GM12878 (cell line): ENCODE measurements at regions not wholly inside any gene's neighbourhood (a gene's known extent, or its start where the extent isn't known, plus 50 kb on each side); places are given as distances from the start of the nearest gene placed in this dataset.

ENCODE experiments used
- ATAC-seq: fragments of 200-7000 bp; cut with Tn5 transposase; 3 replicates; pipeline ENCODE4 v1.9.1; 2020; ENCODE audit warnings: mild to moderate bottlenecking, moderate library complexity
- BruUV-seq: library from RNA; stranded (reverse); fragments of 400-500 nt; replicated peaks from 2 replicates; lab custom pipeline; 2021; lab: Mats Ljungman, UMichigan
- CTCF ChIA-PET: fragments of 300-600 bp; sonication (Branson Sonifier 250); formaldehyde crosslinking; extraction: SDS; loops from one replicate; lab custom pipeline; 2021; ENCODE audit warnings: inconsistent platforms; lab: Yijun Ruan, JAX
- POLR2A ChIA-PET: fragments of 350-600 bp; formaldehyde crosslinking; extraction: SDS; loops from one replicate; lab custom pipeline; 2021; ENCODE audit warnings: inconsistent platforms; lab: Charles Lee
- RAD21 ChIA-PET: fragments of 300-600 bp; sonication (Branson Sonifier 250); formaldehyde crosslinking; loops from one replicate; lab custom pipeline; 2023; ENCODE audit warnings: antibody characterized with exemption; ENCODE audit not compliant: unreplicated experiment; lab: Charles Lee
- SMC1A ChIA-PET: fragments of 300-600 bp; sonication (Branson Sonifier 250); formaldehyde crosslinking; loops from one replicate; lab custom pipeline; 2023; ENCODE audit not compliant: unreplicated experiment, uncharacterized antibody; lab: Charles Lee
- DNase-seq: peaks from one replicate; pipeline ENCODE4 v3.0.0-alpha.2; 2011; ENCODE audit warnings: low read depth, low spot score
- FAIRE-seq: peaks from 3 replicates; lab custom pipeline; 2011; peaks lifted over from hg19 to GRCh38; lab: Jason Lieb, UNC
- H2AFZ ChIP-seq: 2 replicates; pipeline ENCODE4 v1.6.0; 2011; ENCODE audit warnings: low read depth, low read length, control low read depth; ENCODE audit not compliant: control insufficient read depth
- H3K27ac ChIP-seq: 2 replicates; pipeline ENCODE4 v1.5.1; 2011; ENCODE audit warnings: control low read depth; ENCODE audit not compliant: control insufficient read depth, insufficient read depth
- H3K27me3 ChIP-seq, 2 experiments: replicated peaks in 1 of 2; 2 replicates each; pipeline versions ENCODE4 v1.6.0 to v1.6.1; 2011; ENCODE audit warnings: low read length in 1 of 2; ENCODE audit not compliant: control insufficient read depth in 2 of 2, insufficient read depth in 2 of 2
- H3K36me3 ChIP-seq, 2 experiments: 2 replicates each; pipeline ENCODE4 v1.5.1; 2011; ENCODE audit warnings: low read length in 1 of 2; ENCODE audit not compliant: control insufficient read depth in 2 of 2, insufficient read depth in 2 of 2
- H3K4me1 ChIP-seq: 2 replicates; pipeline ENCODE4 v1.6.1; 2011; ENCODE audit warnings: mild to moderate bottlenecking, low read length, moderate library complexity, mixed read lengths; ENCODE audit not compliant: control insufficient read depth, insufficient read depth
- H3K4me2 ChIP-seq: 2 replicates; pipeline ENCODE4 v1.6.0; 2011; ENCODE audit warnings: control low read depth; ENCODE audit not compliant: control insufficient read depth, insufficient read depth
- H3K4me3 ChIP-seq: fragments of 200-600 bp; sonication (generic); 2 replicates; pipeline ENCODE4 v1.5.1; 2016
- H3K79me2 ChIP-seq: 2 replicates; pipeline ENCODE4 v1.6.0; 2011; ENCODE audit warnings: low read length; ENCODE audit not compliant: control insufficient read depth, insufficient read depth
- H3K9ac ChIP-seq: 2 replicates; pipeline ENCODE4 v1.8.0; 2011; ENCODE audit warnings: low read length, control low read depth, mixed read lengths; ENCODE audit not compliant: control insufficient read depth, insufficient read depth
- H3K9me3 ChIP-seq: replicated peaks from 3 replicates; pipeline ENCODE4 v1.5.1; 2011; ENCODE audit warnings: mild to moderate bottlenecking, low read length; ENCODE audit not compliant: control insufficient read depth, insufficient read depth
- H4K20me1 ChIP-seq: 2 replicates; pipeline ENCODE4 v1.6.0; 2011; ENCODE audit not compliant: control insufficient read depth, insufficient read depth
- BHLHE40 ChIP-seq, 2 experiments: fragments of 450-650 bp in 1 of 2; IDR thresholded peaks; 2 replicates each; pipeline ENCODE4 v1.6.1; 2011 to 2017; ENCODE audit warnings: low read depth in 2 of 2, borderline replicate concordance in 1 of 2, improper control_type of control experiment in 1 of 2, low read length in 1 of 2, mild to moderate bottlenecking in 1 of 2
- CHD1 ChIP-seq: IDR thresholded peaks from 2 replicates; pipeline ENCODE4 v1.6.1; 2012; ENCODE audit warnings: low read depth, low read length, improper control_type of control experiment
- CREB1 ChIP-seq: IDR thresholded peaks from 2 replicates; pipeline ENCODE4 v1.6.1; 2012; ENCODE audit warnings: low read depth, mild to moderate bottlenecking, inconsistent platforms
- IRF5 ChIP-seq: fragments of 450-650 bp; IDR thresholded peaks from 2 replicates; pipeline ENCODE4 v1.6.1; 2017; ENCODE audit warnings: borderline replicate concordance
- NFIC ChIP-seq: IDR thresholded peaks from 2 replicates; pipeline ENCODE4 v1.6.1; 2012; ENCODE audit warnings: low read depth, mild to moderate bottlenecking, inconsistent platforms, low read length, moderate library complexity
- NR2C1 ChIP-seq: fragments of 450-650 bp; IDR thresholded peaks from 2 replicates; pipeline ENCODE4 v1.6.1; 2017; ENCODE audit warnings: antibody characterized with exemption, mild to moderate bottlenecking, moderate library complexity
- PML ChIP-seq: IDR thresholded peaks from 2 replicates; pipeline ENCODE4 v1.6.1; 2012; ENCODE audit warnings: low read length, inconsistent platforms
- POLR2AphosphoS2 ChIP-seq: IDR thresholded peaks from 2 replicates; pipeline ENCODE4 v1.6.1; 2011; ENCODE audit warnings: low read depth, mild to moderate bottlenecking, low read length, improper control_type of control experiment, moderate library complexity
- RELB ChIP-seq: fragments of 450-650 bp; IDR thresholded peaks from 2 replicates; pipeline ENCODE4 v1.6.1; 2017; ENCODE audit warnings: low read depth, mild to moderate bottlenecking, moderate library complexity
- SMARCA5 ChIP-seq: fragments of 450-650 bp; IDR thresholded peaks from 2 replicates; pipeline ENCODE4 v1.6.1; 2017; ENCODE audit warnings: mild to moderate bottlenecking
- SMC3 ChIP-seq: IDR thresholded peaks from 2 replicates; pipeline ENCODE4 v1.6.1; 2011; ENCODE audit warnings: low read length, improper control_type of control experiment, borderline replicate concordance
- SUPT20H ChIP-seq: IDR thresholded peaks from 2 replicates; pipeline ENCODE4 v1.6.1; 2011; ENCODE audit warnings: low read depth, mild to moderate bottlenecking, low read length, moderate library complexity, borderline replicate concordance; ENCODE audit not compliant: control insufficient read depth
- YY1 ChIP-seq: IDR thresholded peaks from 2 replicates; pipeline ENCODE4 v1.6.1; 2011; ENCODE audit warnings: low read depth, mild to moderate bottlenecking, low read length
- ZNF217 ChIP-seq: fragments of 450-650 bp; IDR thresholded peaks from 2 replicates; pipeline ENCODE4 v1.6.1; 2017; ENCODE audit warnings: antibody characterized with exemption, mild to moderate bottlenecking
- ZNF592 ChIP-seq: fragments of 450-650 bp; IDR thresholded peaks from 2 replicates; pipeline ENCODE4 v1.6.1; 2017; ENCODE audit warnings: mild to moderate bottlenecking, moderate library complexity
- ZNF622 ChIP-seq: fragments of 450-650 bp; IDR thresholded peaks from 2 replicates; pipeline ENCODE4 v1.6.1; 2017; ENCODE audit warnings: mild to moderate bottlenecking, inconsistent platforms
- ZZZ3 ChIP-seq: IDR thresholded peaks from 2 replicates; pipeline ENCODE4 v1.6.1; 2011; ENCODE audit warnings: low read depth; ENCODE audit not compliant: control insufficient read depth, insufficient read length
- WGBS: methylation state at CpG from one replicate; pipeline ENCODE4 v1.1.6; 2016; ENCODE audit warnings: low lambda C conversion rate; ENCODE audit not compliant: insufficient replicate concordance, insufficient coverage; ENCODE audit errors: missing lambda C conversion rate; 5-methylcytosine and 5-hydroxymethylcytosine counted together
- in situ Hi-C: fragments of 300-500 bp; cut with MboI; formaldehyde crosslinking; loops from 9 replicates; pipeline ENCODE4 v1.14.3; 2018; ENCODE audit warnings: mixed read lengths
- intact Hi-C: fragments of 100-400 bp; cut with micrococcal nuclease; formaldehyde crosslinking; loops from one replicate; pipeline ENCODE4 v1.14.2; 2022; ENCODE audit not compliant: unreplicated experiment

- TF ChIP-seq RELB (no peak), ZZZ3 (no peak), NFIC (no peak), NR2C1 (no peak), IRF5 (no peak), ZNF217 (no peak), YY1 (no peak)
Observed at GRCh38 chrX:46202733-46203514, 342.3 kb downstream of the ZNF674 start (continued).

GRCh38 chrX:46200413-46200812 is 344.8 kb downstream of the ZNF674 start:
- no peak overlapping the region for H3K4me3 ChIP-seq
- H3K27ac ChIP-seq = no peak overlapping the region
- H3K9me3 ChIP-seq = no peaks in the 10 kb centered on the region; the same call in 2 of the 3 replicates
- H3K27me3 ChIP-seq = peaks cover 0 to 3% of the 10 kb centered on the region in 2 experiments; a peak in 1 of 4 replicates
- ATAC-seq (no peak), DNase-seq (no peak), FAIRE-seq (no peak)
- ChIA-PET POLR2A (no interaction called here), CTCF (no interaction called here), RAD21 (no interaction called here), SMC1A (no interaction called here)
- no peaks in the 10 kb centered on the region for H3K36me3 ChIP-seq
- BruUV-seq = no TSS peak
- no peaks in the 10 kb centered on the region for H3K79me2 ChIP-seq
- no peaks in the 10 kb centered on the region for H4K20me1 ChIP-seq
- no peak overlapping the region for H3K9ac ChIP-seq
- no peak overlapping the region for H2AFZ ChIP-seq
- no peak overlapping the region for H3K4me2 ChIP-seq
- in situ Hi-C loops = no loop called here
- 0% methylated on average over 1 of the region's 1 CpG for WGBS
- no peaks in the 10 kb centered on the region for H3K4me1 ChIP-seq
- intact Hi-C loops = no loop called here
- TF ChIP-seq PML (no peak), ZNF622 (no peak), CHD1 (no peak), SMC3 (no peak), SMARCA5 (no peak), BHLHE40 (IDR thresholded peaks at IDR 0.05; ENCODE audit: borderline replicate concordance in 1 of 2, low read depth in 2 of 2, low read length in 1 of 2) (no peak), ZNF592 (no peak), POLR2AphosphoS2 (no peak), CREB1 (no peak), SUPT20H (no peak)
